OCI-LY3 (cell line): ENCODE measurements at regions not wholly inside any gene's neighbourhood (a gene's known extent, or its start where the extent isn't known, plus 50 kb on each side); places are given as distances from the start of the nearest gene placed in this dataset.

ENCODE experiments used
- CTCF ChIP-seq: fragments of 200-600, 300-600 bp; sonication (generic); IDR thresholded peaks from 2 replicates; pipeline ENCODE4 v1.5.1; 2014; ENCODE audit warnings: antibody characterized with exemption, low read length, low read depth
- EZH2phosphoT487 ChIP-seq: fragments of 200-600 bp; shearing (Covaris generic); IDR thresholded peaks from 2 replicates; pipeline ENCODE4 v1.6.1; 2018; ENCODE audit warnings: antibody characterized with exemption, mixed run types, low read depth

- no peak for TF ChIP-seq CTCF
- no peak for TF ChIP-seq EZH2phosphoT487
Observed at GRCh38 chr4:120540625-120541024, 381.9 kb downstream of the PRDM5 start.
